Gastroesophageal sphincter (tissue), 3 donors: ENCODE measurements at regions not wholly inside any gene's neighbourhood (a gene's known extent, or its start where the extent isn't known, plus 50 kb on each side); places are given as distances from the start of the nearest gene placed in this dataset.
"Not testable (repeated sequence)": the region's sequence is repeated elsewhere in the genome, so short reads cannot be mapped to it uniquely, and the experiment has no call there.

Experiments used
- CTCF ChIP-seq, 4 experiments: fragments of 200-600 bp in 2 of 4; fragments of 450-650 bp in 2 of 4; sonication (generic) in 1 of 4; IDR thresholded peaks; one replicate each; pipeline ENCODE4 v1.5.1; 2017 to 2019; ENCODE audit warnings: antibody characterized with exemption in 4 of 4, mild to moderate bottlenecking in 2 of 4, moderate library complexity in 2 of 4
- EP300 ChIP-seq: sonication (generic); formaldehyde crosslinking; IDR thresholded peaks from one replicate; pipeline ENCODE4 v1.6.1; 2017; ENCODE audit warnings: antibody characterized with exemption, mild to moderate bottlenecking
- POLR2A ChIP-seq, 2 donors: fragments of 450-650 bp; IDR thresholded peaks; one replicate each; pipeline ENCODE4 v1.6.1; 2017; ENCODE audit warnings: antibody characterized with exemption in 2 of 2, mild to moderate bottlenecking in 2 of 2, moderate library complexity in 1 of 2
- POLR2AphosphoS5 ChIP-seq: sonication (generic); formaldehyde crosslinking; IDR thresholded peaks from one replicate; pipeline ENCODE4 v1.6.1; 2017; ENCODE audit warnings: antibody characterized with exemption

GRCh38 chr16:66173796-66174195 lies 192.7 kb upstream of the CDH5 start:
- not testable (repeated sequence) for TF ChIP-seq POLR2A (IDR thresholded peaks at IDR 0.05); CTCF (IDR thresholded peaks at IDR 0.05); EP300; POLR2AphosphoS5
